CD14-positive monocyte (primary cell): ENCODE measurements at regions not wholly inside any gene's neighbourhood (a gene's known extent, or its start where the extent isn't known, plus 50 kb on each side); places are given as distances from the start of the nearest gene placed in this dataset.

Experiments used
- DNase-seq, 3 donors: peaks; one replicate each; pipeline ENCODE4 v3.0.0-alpha.2; 2011 to 2022
- H2AFZ ChIP-seq: 2 replicates; pipeline ENCODE4 v1.6.0; 2012; ENCODE audit warnings: mild to moderate bottlenecking, low read depth, low read length, inconsistent platforms; ENCODE audit not compliant: insufficient read depth, poor library complexity, severe bottlenecking
- H3K27ac ChIP-seq, 2 donors: 1 replicate in 1 of 2; 2 replicates in 1 of 2; pipeline ENCODE4 v1.5.1; 2012 to 2013; ENCODE audit warnings: low read length in 2 of 2, control low read depth in 1 of 2, inconsistent platforms in 1 of 2, low read depth in 1 of 2, mild to moderate bottlenecking in 1 of 2
- H3K27me3 ChIP-seq, 2 donors: one replicate each; pipeline versions ENCODE4 v1.6.0 to v1.6.1; 2011 to 2013; ENCODE audit warnings: low read length in 2 of 2; ENCODE audit not compliant: control insufficient read depth in 2 of 2, insufficient read depth in 2 of 2
- H3K36me3 ChIP-seq, 2 donors: replicated peaks in 1 of 2; 1 replicate in 1 of 2; 2 replicates in 1 of 2; pipeline versions ENCODE4 v1.5.1 to v1.6.1; 2012 to 2013; ENCODE audit warnings: low read length in 2 of 2, control low read depth in 1 of 2, inconsistent platforms in 1 of 2, mild to moderate bottlenecking in 1 of 2; ENCODE audit not compliant: insufficient read depth in 2 of 2, control insufficient read depth in 1 of 2
- H3K4me1 ChIP-seq, 2 donors: 1 replicate in 1 of 2; 2 replicates in 1 of 2; pipeline versions ENCODE4 v1.5.1 to v1.6.1; 2012 to 2013; ENCODE audit warnings: low read length in 2 of 2, control low read depth in 1 of 2, inconsistent platforms in 1 of 2, mild to moderate bottlenecking in 1 of 2, moderate library complexity in 1 of 2; ENCODE audit not compliant: insufficient read depth in 2 of 2, control insufficient read depth in 1 of 2
- H3K4me2 ChIP-seq: replicated peaks from 2 replicates; pipeline ENCODE3; 2012; ENCODE audit warnings: low read length, moderate library complexity, mild to moderate bottlenecking; ENCODE audit not compliant: poor library complexity, severe bottlenecking; ENCODE audit errors: extremely low read depth
- H3K4me3 ChIP-seq, 3 experiments: fragments of 200-600 bp in 1 of 3; sonication (generic) in 1 of 3; replicated peaks in 1 of 3; 1 replicate in 2 of 3; 2 replicates in 1 of 3; pipeline ENCODE4 v1.5.1; 2011 to 2013; ENCODE audit warnings: low read length in 3 of 3, mild to moderate bottlenecking in 3 of 3, control low read depth in 2 of 3, low read depth in 2 of 3, inconsistent platforms in 1 of 3, moderate library complexity in 1 of 3
- H3K79me2 ChIP-seq: 2 replicates; pipeline ENCODE4 v1.6.0; 2012; ENCODE audit warnings: mild to moderate bottlenecking, control low read depth, inconsistent platforms, low read length, moderate library complexity; ENCODE audit not compliant: insufficient read depth
- H3K9ac ChIP-seq: 2 replicates; pipeline ENCODE4 v1.6.0; 2017; ENCODE audit warnings: low read length, mild to moderate bottlenecking; ENCODE audit not compliant: insufficient read depth, poor library complexity, severe bottlenecking
- H3K9me3 ChIP-seq, 2 donors: replicated peaks in 1 of 2; 1 replicate in 1 of 2; 2 replicates in 1 of 2; pipeline versions ENCODE4 v1.5.1 to v1.6.1; 2012 to 2013; ENCODE audit warnings: low read length in 2 of 2, control low read depth in 1 of 2; ENCODE audit not compliant: control insufficient read depth in 1 of 2, insufficient read depth in 1 of 2
- H4K20me1 ChIP-seq: 2 replicates; pipeline ENCODE4 v1.6.0; 2012; ENCODE audit warnings: mild to moderate bottlenecking, low read length, control low read depth, moderate library complexity; ENCODE audit not compliant: insufficient read depth
- H3K27ac Mint-ChIP-seq, 7 donors: one replicate each; pipeline ENCODE4 v1.8.0; 2020; ENCODE audit warnings: mild to moderate bottlenecking in 7 of 7, mixed read lengths in 7 of 7, moderate library complexity in 6 of 7, inconsistent platforms in 2 of 7
- H3K27me3 Mint-ChIP-seq, 3 donors: one replicate each; pipeline ENCODE4 v1.8.0; 2021 to 2022; ENCODE audit warnings: low read depth in 3 of 3, mild to moderate bottlenecking in 3 of 3, mixed read lengths in 3 of 3, moderate library complexity in 3 of 3, inconsistent platforms in 1 of 3
- H3K36me3 Mint-ChIP-seq, 2 donors: one replicate each; pipeline ENCODE4 v1.8.0; 2020; ENCODE audit warnings: mixed read lengths in 2 of 2, inconsistent platforms in 1 of 2, mild to moderate bottlenecking in 1 of 2
- H3K4me1 Mint-ChIP-seq: one replicate; pipeline ENCODE4 v1.8.0; 2020; ENCODE audit warnings: mild to moderate bottlenecking, mixed read lengths
- H3K4me3 Mint-ChIP-seq, 2 donors: one replicate each; pipeline ENCODE4 v1.8.0; 2020; ENCODE audit warnings: mild to moderate bottlenecking in 2 of 2, mixed read lengths in 2 of 2, moderate library complexity in 1 of 2
- H3K9me3 Mint-ChIP-seq, 7 donors: one replicate each; pipeline ENCODE4 v1.8.0; 2020 to 2022; ENCODE audit warnings: mixed read lengths in 7 of 7, mild to moderate bottlenecking in 6 of 7, moderate library complexity in 6 of 7, inconsistent platforms in 2 of 7
- WGBS: methylation state at CpG from one replicate; pipeline ENCODE4 v1.1.5; 2013; ENCODE audit warnings: missing lambda C conversion rate; ENCODE audit not compliant: insufficient coverage; 5-methylcytosine and 5-hydroxymethylcytosine counted together
- intact Hi-C, 2 donors: fragments of 100-400 bp; cut with micrococcal nuclease; formaldehyde crosslinking; loops; one replicate each; pipeline versions ENCODE4 v1.15.0 to v1.15.1; 2023
- TF ChIP-seq, protein P1 (sequence below): fragments of 200-600 bp; IDR thresholded peaks from one replicate; pipeline ENCODE4 v1.8.0; 2022; ENCODE audit warnings: antibody characterized with exemption, mild to moderate bottlenecking

DNA sequence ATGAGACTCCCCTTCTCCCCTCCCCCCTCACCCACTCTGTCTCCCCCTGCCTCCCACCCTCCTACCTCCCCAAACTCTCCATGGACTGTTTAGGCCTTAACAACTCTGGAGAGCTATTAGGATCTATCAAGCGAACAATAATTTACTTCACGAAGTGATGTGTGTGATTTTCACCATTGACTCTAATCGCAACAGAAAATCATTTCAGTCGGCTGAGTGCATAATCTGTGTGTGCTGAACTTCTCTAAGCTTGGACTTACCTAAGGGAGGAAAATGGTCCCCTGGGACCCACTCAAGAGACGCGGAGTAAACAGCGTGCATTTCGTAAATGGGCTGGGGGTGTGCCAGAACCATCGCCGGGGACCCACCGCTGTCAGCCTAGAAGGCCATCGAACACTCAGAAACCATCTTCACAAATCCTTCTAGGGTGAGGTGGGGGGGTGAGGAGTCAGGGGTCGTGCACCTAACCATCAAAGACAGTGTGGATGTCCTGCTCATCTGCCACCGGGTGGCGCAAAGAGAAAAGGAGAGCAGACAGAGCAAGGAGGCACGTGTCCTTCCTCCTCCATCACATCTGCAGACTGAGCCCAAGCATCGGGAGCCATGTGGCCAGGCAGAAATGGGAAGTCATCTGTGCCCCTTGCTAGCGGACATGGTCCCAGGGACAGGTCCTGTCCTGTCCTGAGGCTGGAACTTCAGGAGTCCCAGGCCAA is 62.1 kb upstream of the NUP50 start:
- Mint-ChIP-seq H3K4me1 (peaks cover 26% of the 10 kb centered on the region), H3K36me3 (no peaks in the 10 kb centered on the region), H3K9me3 (peaks cover 0 to 2% (median 0%) of the 10 kb centered on the region in 7 donors), H3K27me3 (peaks cover 13 to 18% (median 16%) of the 10 kb centered on the region in 3 donors), H3K27ac (peak overlapping the region in 2 of 7 donors; percentile 46 to 60), H3K4me3 (peak overlapping the region in 1 of 2 donors; percentile 35)
- TF ChIP-seq, protein P1, sequence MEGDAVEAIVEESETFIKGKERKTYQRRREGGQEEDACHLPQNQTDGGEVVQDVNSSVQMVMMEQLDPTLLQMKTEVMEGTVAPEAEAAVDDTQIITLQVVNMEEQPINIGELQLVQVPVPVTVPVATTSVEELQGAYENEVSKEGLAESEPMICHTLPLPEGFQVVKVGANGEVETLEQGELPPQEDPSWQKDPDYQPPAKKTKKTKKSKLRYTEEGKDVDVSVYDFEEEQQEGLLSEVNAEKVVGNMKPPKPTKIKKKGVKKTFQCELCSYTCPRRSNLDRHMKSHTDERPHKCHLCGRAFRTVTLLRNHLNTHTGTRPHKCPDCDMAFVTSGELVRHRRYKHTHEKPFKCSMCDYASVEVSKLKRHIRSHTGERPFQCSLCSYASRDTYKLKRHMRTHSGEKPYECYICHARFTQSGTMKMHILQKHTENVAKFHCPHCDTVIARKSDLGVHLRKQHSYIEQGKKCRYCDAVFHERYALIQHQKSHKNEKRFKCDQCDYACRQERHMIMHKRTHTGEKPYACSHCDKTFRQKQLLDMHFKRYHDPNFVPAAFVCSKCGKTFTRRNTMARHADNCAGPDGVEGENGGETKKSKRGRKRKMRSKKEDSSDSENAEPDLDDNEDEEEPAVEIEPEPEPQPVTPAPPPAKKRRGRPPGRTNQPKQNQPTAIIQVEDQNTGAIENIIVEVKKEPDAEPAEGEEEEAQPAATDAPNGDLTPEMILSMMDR: peak; percentile 61
- Histone ChIP-seq H2AFZ (peak overlapping the region; percentile 59), H3K4me2 (peak overlapping the region; percentile 28), H3K36me3 (no peaks in the 10 kb centered on the region), H3K9me3 (no peaks in the 10 kb centered on the region), H3K27me3 (peaks cover 0 to 5% of the 10 kb centered on the region in 2 donors), H3K4me3 (no peak overlapping the region), H3K4me1 (peaks cover 22 to 29% of the 10 kb centered on the region in 2 donors), H4K20me1 (no peaks in the 10 kb centered on the region), H3K79me2 (no peaks in the 10 kb centered on the region), H3K27ac (no peak overlapping the region), H3K9ac (no peak overlapping the region)
- WGBS: 66% methylated on average over 7 of the region's 18 CpGs
- intact Hi-C loops: loop anchor here (2.0 to 10.0 kb wide), 2 partner anchors 65 to 73 kb away; no protein-coding TSS in a partner anchor
- peak; percentile 73 to 86 (median 81) for DNase-seq

DNA sequence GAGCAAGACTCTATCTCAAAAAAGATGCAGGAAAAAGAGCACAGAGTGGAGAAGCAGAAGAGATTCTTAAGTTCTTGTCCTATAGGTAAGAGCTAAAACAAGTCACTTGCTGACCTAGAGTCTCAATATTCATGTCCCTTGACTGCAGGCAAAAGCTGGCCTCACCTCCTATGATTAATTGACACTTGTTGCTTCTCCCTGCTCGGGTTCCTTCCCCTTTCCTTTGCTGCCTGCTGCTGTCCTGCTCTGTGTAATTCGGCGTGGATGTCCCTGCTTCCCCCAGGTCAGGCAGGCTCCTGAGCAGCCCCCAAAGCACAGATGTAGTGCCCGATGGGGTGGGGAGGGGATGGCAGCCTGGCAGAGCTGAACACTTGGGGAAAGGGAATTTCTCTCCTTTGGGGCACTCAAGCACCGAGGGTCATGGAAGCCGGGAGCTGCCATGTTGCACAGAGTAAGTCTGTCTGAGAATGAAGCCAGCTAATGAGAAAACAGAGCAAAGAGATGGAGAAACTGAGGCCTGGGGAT is 60.8 kb upstream of the NUP50 start:
- no peaks in the 10 kb centered on the region for H3K9me3 ChIP-seq
- H3K79me2 ChIP-seq: no peaks in the 10 kb centered on the region
- Mint-ChIP-seq H3K36me3 (no peaks in the 10 kb centered on the region), H3K9me3 (peaks cover 0 to 3% (median 0%) of the 10 kb centered on the region in 7 donors), H3K27ac (peak overlapping the region in 5 of 7 donors; percentile 37 to 88 (median 82)), H3K4me1 (peaks cover 26% of the 10 kb centered on the region), H3K4me3 (no peak overlapping the region), H3K27me3 (peaks cover 13 to 17% (median 14%) of the 10 kb centered on the region in 3 donors)
- DNase-seq: peak; percentile 47 to 50 (median 48)
- peak overlapping the region in 1 of 3 experiments; percentile 51 for H3K4me3 ChIP-seq
- H3K36me3 ChIP-seq: no peaks in the 10 kb centered on the region
- no peaks in the 10 kb centered on the region for H4K20me1 ChIP-seq
- H3K27me3 ChIP-seq: no peaks in the 10 kb centered on the region
- H3K4me1 ChIP-seq: peaks cover 22 to 29% of the 10 kb centered on the region in 2 donors
- peak overlapping the region; percentile 62 for H3K4me2 ChIP-seq
- peak overlapping the region; percentile 19 to 58 for H3K27ac ChIP-seq
- peak overlapping the region; percentile 79 for H2AFZ ChIP-seq
- intact Hi-C loops: loop anchor here (2.0 to 10.0 kb wide), 2 partner anchors 64 to 72 kb away; no protein-coding TSS in a partner anchor
- 93% methylated on average over 3 of the region's 6 CpGs for WGBS
- TF ChIP-seq, protein P1: no peak
- no peak overlapping the region for H3K9ac ChIP-seq
